Gastroesophageal sphincter (tissue), 4 donors: ENCODE measurements at regions not wholly inside any gene's neighbourhood (a gene's known extent, or its start where the extent isn't known, plus 50 kb on each side); places are given as distances from the start of the nearest gene placed in this dataset.

Experiments used
- ATAC-seq: fragments of 150-250 bp; one replicate; pipeline ENCODE4 v1.9.1; 2016; ENCODE audit warnings: mild to moderate bottlenecking, moderate library complexity
- H3K27ac ChIP-seq, 4 donors: fragments of 200-600 bp; sonication (generic) in 3 of 4; 1 replicate in 3 of 4; 2 replicates in 1 of 4; pipeline ENCODE4 v1.5.1; 2016 to 2019
- H3K27me3 ChIP-seq: fragments of 200-600 bp; sonication (generic); one replicate; pipeline ENCODE4 v1.5.1; 2019
- H3K36me3 ChIP-seq, 2 donors: fragments of 200-600 bp; sonication (generic); one replicate each; pipeline ENCODE4 v1.5.1; 2019; ENCODE audit warnings: control low read depth in 1 of 2
- H3K4me1 ChIP-seq, 3 donors: fragments of 200-600 bp; sonication (generic); 1 replicate in 2 of 3; 2 replicates in 1 of 3; pipeline ENCODE4 v1.5.1; 2016 to 2019; ENCODE audit warnings: control low read depth in 2 of 3
- H3K4me3 ChIP-seq, 2 donors: fragments of 200-600 bp; sonication (generic); one replicate each; pipeline ENCODE4 v1.5.1; 2019; ENCODE audit warnings: mild to moderate bottlenecking in 1 of 2, moderate library complexity in 1 of 2
- H3K9me3 ChIP-seq, 3 donors: fragments of 200-600 bp; sonication (generic); one replicate each; pipeline ENCODE4 v1.5.1; 2017 to 2019; ENCODE audit warnings: control low read depth in 2 of 3
- CTCF ChIP-seq, 4 experiments: fragments of 200-600 bp in 2 of 4; fragments of 450-650 bp in 2 of 4; sonication (generic) in 1 of 4; IDR thresholded peaks; one replicate each; pipeline ENCODE4 v1.5.1; 2017 to 2019; ENCODE audit warnings: antibody characterized with exemption in 4 of 4, mild to moderate bottlenecking in 2 of 4, moderate library complexity in 2 of 4
- EP300 ChIP-seq: sonication (generic); formaldehyde crosslinking; IDR thresholded peaks from one replicate; pipeline ENCODE4 v1.6.1; 2017; ENCODE audit warnings: antibody characterized with exemption, mild to moderate bottlenecking
- POLR2A ChIP-seq, 2 donors: fragments of 450-650 bp; IDR thresholded peaks; one replicate each; pipeline ENCODE4 v1.6.1; 2017; ENCODE audit warnings: antibody characterized with exemption in 2 of 2, mild to moderate bottlenecking in 2 of 2, moderate library complexity in 1 of 2
- POLR2AphosphoS5 ChIP-seq: sonication (generic); formaldehyde crosslinking; IDR thresholded peaks from one replicate; pipeline ENCODE4 v1.6.1; 2017; ENCODE audit warnings: antibody characterized with exemption
- WGBS, 2 donors: methylation state at CpG; one replicate each; pipeline ENCODE4 v1.1.5; 2018; ENCODE audit warnings: low coverage in 1 of 2; 5-methylcytosine and 5-hydroxymethylcytosine counted together

- peaks cover 28% of the 10 kb centered on the region for H3K27me3 ChIP-seq
These were observed 146.9 kb downstream of the C16orf95 start for GRCh38 chr16:87170310-87170709.

GRCh38 chr16:87171723-87172122, 145.5 kb downstream of the C16orf95 start:
- no peaks in the 10 kb centered on the region for H3K9me3 ChIP-seq
- H3K27ac ChIP-seq, result no peak overlapping the region
- no peaks in the 10 kb centered on the region for H3K36me3 ChIP-seq
- no peak overlapping the region for H3K4me3 ChIP-seq
- peaks cover 33% of the 10 kb centered on the region for H3K27me3 ChIP-seq
- ATAC-seq, result no peak
- no peak for TF ChIP-seq POLR2A (IDR thresholded peaks at IDR 0.05)
- TF ChIP-seq POLR2AphosphoS5, result no peak
- no peak for TF ChIP-seq CTCF (IDR thresholded peaks at IDR 0.05)
- no peaks in the 10 kb centered on the region for H3K4me1 ChIP-seq
- WGBS, 2 donors, result 97 to 98% methylated on average over 8 to 11 of the region's 11 CpGs

More at GRCh38 chr16:87170310-87170709, 146.9 kb downstream of the C16orf95 start:
- Histone ChIP-seq H3K4me1 (no peaks in the 10 kb centered on the region), H3K4me3 (no peak overlapping the region), H3K36me3 (no peaks in the 10 kb centered on the region), H3K27ac (no peak overlapping the region), H3K9me3 (no peaks in the 10 kb centered on the region)
- TF ChIP-seq POLR2A (IDR thresholded peaks at IDR 0.05) (no peak), CTCF (IDR thresholded peaks at IDR 0.05) (no peak)
- WGBS, 2 donors, result 93 to 94% methylated on average over 5 of the region's 5 CpGs
- ATAC-seq, result no peak

GRCh38 chr16:87172632-87173031, 144.6 kb downstream of the C16orf95 start:
- Histone ChIP-seq H3K4me1 (no peaks in the 10 kb centered on the region), H3K27me3 (peaks cover 42% of the 10 kb centered on the region), H3K9me3 (no peaks in the 10 kb centered on the region), H3K27ac (no peak overlapping the region), H3K36me3 (no peaks in the 10 kb centered on the region), H3K4me3 (no peak overlapping the region)
- TF ChIP-seq POLR2A (IDR thresholded peaks at IDR 0.05), result no peak
- no peak for TF ChIP-seq EP300
- TF ChIP-seq POLR2AphosphoS5, result no peak
- TF ChIP-seq CTCF (IDR thresholded peaks at IDR 0.05), result no peak
- WGBS, 2 donors, result 80 to 100% methylated on average over 1 of the region's 6 CpGs
- no peak for ATAC-seq

GRCh38 chr16:87173294-87173893, 143.8 kb downstream of the C16orf95 start:
- ATAC-seq, result no peak
- H3K27me3 ChIP-seq, result peaks cover 48% of the 10 kb centered on the region
- H3K4me3 ChIP-seq, result no peak overlapping the region
- no peaks in the 10 kb centered on the region for H3K9me3 ChIP-seq
- WGBS, 2 donors, result 50 to 71% methylated on average over 1 to 2 of the region's 10 CpGs
- no peaks in the 10 kb centered on the region for H3K36me3 ChIP-seq
- H3K4me1 ChIP-seq, result peaks cover 0 to 5% (median 0%) of the 10 kb centered on the region in 3 donors
- TF ChIP-seq POLR2A (IDR thresholded peaks at IDR 0.05) (no peak), CTCF (IDR thresholded peaks at IDR 0.05) (no peak), EP300 (no peak), POLR2AphosphoS5 (no peak)
- no peak overlapping the region for H3K27ac ChIP-seq

GRCh38 chr16:87174061-87174460, 143.1 kb downstream of the C16orf95 start:
- no peak for ATAC-seq
- no peak overlapping the region for H3K27ac ChIP-seq
- WGBS, 2 donors, result 85% methylated on average over 4 of the region's 5 CpGs; no CpG with 5 or more reads in 1 of the 2 donors
- TF ChIP-seq EP300, result no peak
- TF ChIP-seq POLR2A (IDR thresholded peaks at IDR 0.05), result no peak
- no peak for TF ChIP-seq POLR2AphosphoS5
- TF ChIP-seq CTCF (IDR thresholded peaks at IDR 0.05), result no peak
- H3K9me3 ChIP-seq, result no peaks in the 10 kb centered on the region
- H3K27me3 ChIP-seq, result peaks cover 53% of the 10 kb centered on the region
- H3K4me3 ChIP-seq, result no peak overlapping the region
- H3K36me3 ChIP-seq, result no peaks in the 10 kb centered on the region
- peaks cover 0 to 5% (median 0%) of the 10 kb centered on the region in 3 donors for H3K4me1 ChIP-seq
